ENCODE measurements at regions not wholly inside any gene's neighbourhood (a gene's known extent, or its start where the extent isn't known, plus 50 kb on each side); places are given as distances from the start of the nearest gene placed in this dataset.
"Not testable (repeated sequence)": the region's sequence is repeated elsewhere in the genome, so short reads cannot be mapped to it uniquely, and the experiment has no call there.

DNA sequence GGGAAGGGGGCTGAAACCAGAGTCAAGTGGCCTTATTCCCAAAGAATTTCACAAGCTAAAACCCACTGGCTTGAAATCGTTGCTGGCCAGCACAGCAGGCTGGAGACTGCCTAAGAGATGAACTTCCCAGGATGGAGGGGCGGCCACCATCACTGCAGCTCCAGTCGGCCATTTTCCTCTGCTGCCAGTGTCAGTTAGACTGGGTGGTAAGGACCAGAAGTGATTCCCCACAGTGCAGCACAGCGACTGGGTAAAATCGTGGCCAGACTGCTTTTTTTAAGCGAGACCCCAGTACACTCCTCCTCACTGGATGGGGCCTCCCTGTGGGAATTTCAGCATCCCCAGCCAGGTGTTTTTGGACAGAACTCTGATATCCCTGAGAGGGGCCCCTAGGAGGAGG is 428.0 kb downstream of the SPIN4 start (continued):
- TF ChIP-seq ZNF462 (CRISPR knock-in tag; IDR thresholded peaks at IDR 0.05) = no peak

- not testable (repeated sequence) for H3K27ac ChIP-seq (ENCODE audit: low read depth); H3K4me3 Mint-ChIP-seq; ATAC-seq; H3K27ac Mint-ChIP-seq; H3K4me1 Mint-ChIP-seq; H3F3A ChIP-seq (replicated peaks; ENCODE audit: low read depth); H4K20me1 ChIP-seq (replicated peaks; ENCODE audit: insufficient read depth); H3K36me3 ChIP-seq (ENCODE audit: insufficient read depth); DNase-seq (ENCODE audit: low spot score); H3K27me3 Mint-ChIP-seq (ENCODE audit: insufficient read depth, low read depth, poor library complexity); H3K4me1 ChIP-seq (ENCODE audit: insufficient read depth); H3K27me3 ChIP-seq (ENCODE audit: insufficient read depth); H3K36me3 Mint-ChIP-seq (ENCODE audit: low read depth); H3K9me2 ChIP-seq (ENCODE audit: insufficient read depth); H3K4me3 ChIP-seq; H2AFZ ChIP-seq; H3K4me2 ChIP-seq; H3K79me2 ChIP-seq (replicated peaks; ENCODE audit: insufficient read depth)
- peaks cover 71% of the 10 kb centered on the region for H3K9me3 Mint-ChIP-seq
Observed at GRCh38 chrX:62906200-62906599, 444.9 kb downstream of the SPIN4 start.

Data from GM23338 (cell line).